ENCODE measurements at regions not wholly inside any gene's neighbourhood (a gene's known extent, or its start where the extent isn't known, plus 50 kb on each side); places are given as distances from the start of the nearest gene placed in this dataset.
A peak's percentile ranks its signal among the peaks of the same experiment; 100 is the strongest.

DNA sequence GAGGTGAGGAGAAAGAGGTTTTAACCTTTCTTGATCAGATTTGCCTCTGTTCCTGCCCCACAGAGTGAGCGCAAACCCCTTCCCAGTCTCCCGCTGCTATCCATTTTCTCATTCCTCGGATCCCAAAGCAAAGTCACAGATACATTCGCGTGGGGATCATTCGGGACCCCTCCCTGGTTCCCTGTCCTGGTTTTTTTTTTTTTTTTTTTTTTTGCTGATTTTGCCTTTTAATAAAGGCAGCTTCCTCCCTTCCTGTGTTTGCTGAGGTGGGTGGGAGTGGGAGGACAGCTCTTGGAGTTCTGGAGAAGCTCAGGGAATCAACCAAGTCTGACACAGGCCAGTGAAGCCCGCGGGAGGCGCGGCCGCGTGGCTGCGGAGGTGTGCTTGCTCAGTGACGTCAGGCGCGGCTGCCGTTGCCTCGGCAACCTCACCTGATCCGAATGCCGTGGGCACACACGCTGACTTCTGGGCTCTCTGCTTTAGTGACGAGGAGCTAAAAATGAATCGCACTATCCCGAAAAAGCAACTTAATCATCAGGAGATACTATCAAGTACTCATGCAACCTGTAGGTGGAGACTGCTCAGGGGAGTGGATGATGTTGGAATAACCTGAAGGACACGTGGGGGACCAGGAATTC lies 106.4 kb downstream of the TBX19 start:
- 73% methylated on average over 25 of the region's 25 CpGs for WGBS
- Histone ChIP-seq H3K27ac (ENCODE audit: low read depth, low read length) (no peak overlapping the region), H3K9me3 (ENCODE audit: insufficient read depth, low read depth, low read length) (no peaks in the 10 kb centered on the region), H3K4me3 (ENCODE audit: low read length) (peak overlapping the region; percentile 24; the same call in 1 of the 2 replicates), H3K9ac (ENCODE audit: low read depth, low read length) (no peak overlapping the region), H3K36me3 (ENCODE audit: insufficient read depth, low read length) (no peaks in the 10 kb centered on the region), H3K27me3 (ENCODE audit: insufficient read depth, low read length) (peaks cover 6% of the 10 kb centered on the region; the same call in 1 of the 2 replicates), H3K4me1 (ENCODE audit: insufficient read depth, low read length) (peaks cover 19% of the 10 kb centered on the region)

DNA sequence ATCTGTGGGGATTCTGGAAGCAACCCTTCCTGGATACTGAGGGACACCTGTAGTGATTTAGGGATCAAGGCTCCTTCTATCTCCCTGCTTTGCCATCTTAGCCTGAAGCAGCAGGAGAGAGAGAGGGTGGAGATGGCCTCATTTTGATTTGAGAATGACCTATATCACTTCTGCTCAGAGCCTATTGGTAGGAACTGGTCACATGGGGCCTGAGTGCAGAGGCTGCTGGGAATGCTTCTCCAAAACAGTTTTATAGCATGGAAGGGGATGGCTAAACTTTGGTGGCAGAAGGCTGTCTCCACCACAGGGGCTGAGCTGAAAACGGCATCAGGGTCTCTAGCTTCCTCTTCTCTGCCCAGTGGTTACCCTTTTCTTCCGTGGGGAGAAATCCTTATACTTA lies 105.8 kb downstream of the TBX19 start:
- Histone ChIP-seq H3K4me3 (ENCODE audit: low read length) (no peak overlapping the region), H3K4me1 (ENCODE audit: insufficient read depth, low read length) (peaks cover 19% of the 10 kb centered on the region), H3K36me3 (ENCODE audit: insufficient read depth, low read length) (no peaks in the 10 kb centered on the region), H3K27me3 (ENCODE audit: insufficient read depth, low read length) (peaks cover 6% of the 10 kb centered on the region; the same call in 1 of the 2 replicates), H3K9ac (ENCODE audit: low read depth, low read length) (no peak overlapping the region), H3K27ac (ENCODE audit: low read depth, low read length) (no peak overlapping the region), H3K9me3 (ENCODE audit: insufficient read depth, low read depth, low read length) (no peaks in the 10 kb centered on the region)
- 78% methylated on average over 2 of the region's 2 CpGs for WGBS

DNA sequence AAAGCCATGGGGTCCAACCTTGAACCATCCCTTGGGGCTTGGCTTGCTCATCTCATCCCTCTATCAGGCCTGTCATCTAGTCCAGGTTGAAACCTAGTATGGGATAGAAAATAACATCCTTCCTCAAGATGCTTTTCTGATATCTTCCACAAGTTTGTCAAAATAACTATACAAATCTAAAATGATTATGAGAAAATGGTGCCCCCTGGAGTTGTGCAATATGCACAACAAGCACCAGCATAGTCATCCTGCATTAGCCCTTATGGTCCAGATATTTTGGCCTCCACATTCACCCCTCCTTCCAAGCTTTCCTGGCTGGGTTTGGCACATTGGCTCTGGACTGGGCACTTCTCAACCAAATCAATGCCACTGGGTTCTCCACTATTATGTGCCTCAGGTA lies 101.2 kb downstream of the TBX19 start:
- H3K4me3 ChIP-seq (ENCODE audit: low read length) = no peak overlapping the region
- H3K27ac ChIP-seq (ENCODE audit: low read depth, low read length) = no peak overlapping the region

DNA sequence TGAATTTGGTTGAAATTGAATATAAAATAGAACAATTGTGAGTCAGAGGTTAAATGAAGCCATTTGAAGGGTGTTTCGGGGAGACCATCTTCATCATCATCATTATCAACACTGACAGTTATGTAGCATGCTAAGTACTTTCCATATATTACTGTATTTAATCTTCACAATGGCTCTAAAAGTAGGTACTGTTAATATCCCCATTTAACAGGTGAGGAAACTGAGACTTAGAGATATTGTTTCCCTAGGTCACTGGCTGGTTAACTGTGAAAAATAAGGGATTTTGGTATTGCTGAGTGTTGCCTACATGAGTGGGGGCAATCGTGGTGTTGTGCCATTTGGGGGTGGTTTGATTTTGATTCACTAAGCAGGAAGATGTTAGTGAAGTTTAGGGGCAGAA lies 100.3 kb downstream of the TBX19 start:
- 84% methylated on average over 1 of the region's 2 CpGs for WGBS
- H3K4me3 ChIP-seq (ENCODE audit: low read length) = no peak overlapping the region
- no peaks in the 10 kb centered on the region for H3K36me3 ChIP-seq (ENCODE audit: insufficient read depth, low read length)
- no peak overlapping the region for H3K9ac ChIP-seq (ENCODE audit: low read depth, low read length)
- no peaks in the 10 kb centered on the region for H3K27me3 ChIP-seq (ENCODE audit: insufficient read depth, low read length)
- H3K4me1 ChIP-seq (ENCODE audit: insufficient read depth, low read length) = no peaks in the 10 kb centered on the region
- no peaks in the 10 kb centered on the region for H3K9me3 ChIP-seq (ENCODE audit: insufficient read depth, low read depth, low read length)
- no peak overlapping the region for H3K27ac ChIP-seq (ENCODE audit: low read depth, low read length)

More for the DNA sequence above, 101.2 kb downstream of the TBX19 start:
- no peaks in the 10 kb centered on the region for H3K9me3 ChIP-seq (ENCODE audit: insufficient read depth, low read depth, low read length)
- peaks cover 2% of the 10 kb centered on the region; the same call in 1 of the 2 replicates for H3K4me1 ChIP-seq (ENCODE audit: insufficient read depth, low read length)
- no peak overlapping the region for H3K9ac ChIP-seq (ENCODE audit: low read depth, low read length)
- no peaks in the 10 kb centered on the region for H3K36me3 ChIP-seq (ENCODE audit: insufficient read depth, low read length)
- 0 out of 2 replicates have a peak, but pooled peaks cover 3% of the 10 kb centered on the region for H3K27me3 ChIP-seq (ENCODE audit: insufficient read depth, low read length)

DNA sequence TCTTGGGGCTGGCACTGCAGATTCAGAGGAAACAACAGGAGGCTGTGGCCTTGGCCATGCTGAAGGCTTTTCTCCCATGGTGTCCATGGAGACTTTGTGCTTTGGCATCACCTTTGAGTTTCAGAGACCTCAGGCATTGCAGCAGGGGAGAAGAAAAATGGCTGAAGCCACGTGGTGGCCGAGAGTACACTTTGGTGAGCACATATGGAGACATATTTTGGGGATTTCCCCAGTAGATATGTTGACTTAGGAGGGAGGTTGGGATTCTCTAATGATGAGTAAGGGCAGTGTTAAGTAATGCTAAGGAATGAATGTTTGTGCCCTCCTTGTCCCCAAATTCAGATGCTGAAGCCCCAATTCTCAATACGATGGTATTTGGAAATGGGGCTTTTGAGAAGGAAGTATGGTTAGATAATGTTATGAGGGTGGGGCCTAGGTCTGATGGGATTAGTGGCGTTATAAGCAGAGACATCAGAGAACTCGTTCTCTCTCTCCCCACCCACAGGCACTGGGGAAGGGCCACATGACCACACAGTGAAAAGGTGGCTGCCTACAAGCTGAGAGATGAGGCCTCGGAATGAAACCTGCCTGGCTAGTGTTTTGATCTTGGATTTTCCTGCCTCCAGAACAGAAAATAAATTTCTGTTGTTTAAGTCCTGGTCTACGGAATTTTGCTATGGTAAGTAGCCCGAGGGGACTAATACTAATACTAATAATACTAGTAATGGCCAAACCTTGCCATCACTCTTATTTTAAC lies 98.6 kb downstream of the TBX19 start:
- Histone ChIP-seq H3K4me1 (ENCODE audit: insufficient read depth, low read length) (no peaks in the 10 kb centered on the region), H3K4me3 (ENCODE audit: low read length) (no peak overlapping the region), H3K27ac (ENCODE audit: low read depth, low read length) (no peak overlapping the region), H3K9me3 (ENCODE audit: insufficient read depth, low read depth, low read length) (no peaks in the 10 kb centered on the region), H3K9ac (ENCODE audit: low read depth, low read length) (no peak overlapping the region), H3K27me3 (ENCODE audit: insufficient read depth, low read length) (no peaks in the 10 kb centered on the region), H3K36me3 (ENCODE audit: insufficient read depth, low read length) (no peaks in the 10 kb centered on the region)
- WGBS = 89% methylated on average over 5 of the region's 8 CpGs

DNA sequence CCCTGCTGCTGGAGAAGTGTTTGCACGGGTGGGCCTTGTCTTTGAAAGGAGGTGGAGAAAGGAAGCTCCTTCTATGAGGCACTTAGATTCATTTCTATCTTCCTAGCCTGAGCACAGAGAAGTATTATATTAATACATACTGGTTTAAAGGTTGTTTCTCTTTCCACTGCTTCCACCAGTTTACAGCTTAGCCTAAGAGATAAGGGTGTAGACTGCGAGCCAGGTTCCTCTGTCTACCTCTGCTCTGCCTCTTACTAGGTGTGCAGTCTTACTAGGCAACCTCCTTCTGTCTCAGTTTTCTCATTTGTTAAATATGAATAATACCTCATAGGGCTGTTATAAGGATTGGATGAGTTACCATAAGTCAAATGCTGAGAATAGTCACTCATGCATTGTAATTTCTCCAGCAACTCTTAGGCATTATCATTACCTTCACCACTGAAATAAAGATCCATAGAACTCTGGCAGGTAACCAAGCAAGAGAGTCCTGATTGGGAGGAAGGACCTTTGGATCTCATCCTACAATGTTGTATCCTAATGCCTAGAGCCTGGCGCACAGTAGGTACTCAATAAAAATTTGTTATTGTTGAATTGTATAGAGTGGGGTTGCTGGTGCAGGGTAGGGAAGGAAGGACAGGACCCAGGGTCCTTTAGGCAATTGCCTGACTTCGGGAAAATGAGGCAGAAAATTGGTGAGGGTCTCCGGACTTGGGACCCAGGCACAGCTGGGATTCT lies 95.1 kb downstream of the TBX19 start:
- H3K27ac ChIP-seq (ENCODE audit: low read depth, low read length) = no peak overlapping the region

DNA sequence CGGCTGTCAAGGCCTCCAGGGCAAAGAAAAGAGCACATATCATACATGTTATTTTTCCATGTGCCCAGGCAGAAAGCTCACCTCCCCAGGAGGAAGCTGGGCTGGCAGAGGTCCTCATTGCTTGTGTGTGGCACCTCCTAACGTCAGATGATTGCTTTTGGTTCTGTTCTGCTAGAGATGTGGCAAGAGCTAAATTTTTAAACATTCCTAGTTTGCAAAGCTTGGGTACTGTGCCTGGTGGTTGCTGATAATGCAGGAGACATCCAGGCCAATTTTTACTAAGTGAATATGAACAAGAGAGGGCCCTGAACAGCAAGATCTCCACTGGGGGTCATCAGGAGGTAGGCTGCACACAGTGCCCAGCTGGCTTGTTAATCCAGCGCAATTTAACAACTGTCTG lies 93.9 kb downstream of the TBX19 start:
- no peaks in the 10 kb centered on the region for H3K9me3 ChIP-seq (ENCODE audit: insufficient read depth, low read depth, low read length)

More for the DNA sequence above, 95.1 kb downstream of the TBX19 start:
- no peaks in the 10 kb centered on the region for H3K9me3 ChIP-seq (ENCODE audit: insufficient read depth, low read depth, low read length)
- H3K4me1 ChIP-seq (ENCODE audit: insufficient read depth, low read length) = no peaks in the 10 kb centered on the region
- no peaks in the 10 kb centered on the region for H3K36me3 ChIP-seq (ENCODE audit: insufficient read depth, low read length)
- no peak overlapping the region for H3K9ac ChIP-seq (ENCODE audit: low read depth, low read length)
- WGBS = 94% methylated on average over 5 of the region's 5 CpGs
- no peak overlapping the region for H3K4me3 ChIP-seq (ENCODE audit: low read length)
- no peaks in the 10 kb centered on the region for H3K27me3 ChIP-seq (ENCODE audit: insufficient read depth, low read length)

DNA sequence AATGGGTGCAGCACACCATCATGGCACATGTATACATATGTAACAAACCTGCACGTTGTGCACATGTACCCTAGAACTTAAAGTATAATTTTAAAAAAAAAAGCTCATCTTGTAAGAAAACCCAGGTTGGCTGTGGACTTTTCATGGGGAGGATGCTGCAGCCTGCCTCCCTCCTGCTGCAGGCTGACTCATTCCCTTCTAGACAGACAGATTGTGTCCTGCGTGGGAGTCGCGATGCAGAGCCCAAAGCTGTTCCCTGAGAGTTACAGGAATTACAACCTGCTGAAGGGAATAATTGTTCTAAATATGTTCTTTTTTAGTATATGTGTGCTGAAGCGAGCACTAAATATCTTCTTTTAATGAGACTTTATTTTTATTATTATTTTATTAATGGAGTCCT lies 93.2 kb downstream of the TBX19 start:
- H3K9me3 ChIP-seq (ENCODE audit: insufficient read depth, low read depth, low read length) = no peaks in the 10 kb centered on the region
- no peaks in the 10 kb centered on the region for H3K4me1 ChIP-seq (ENCODE audit: insufficient read depth, low read length)
- H3K27ac ChIP-seq (ENCODE audit: low read depth, low read length) = no peak overlapping the region
- H3K9ac ChIP-seq (ENCODE audit: low read depth, low read length) = no peak overlapping the region
- H3K36me3 ChIP-seq (ENCODE audit: insufficient read depth, low read length) = no peaks in the 10 kb centered on the region
- 82% methylated on average over 3 of the region's 5 CpGs for WGBS
- no peak overlapping the region for H3K4me3 ChIP-seq (ENCODE audit: low read length)
- no peaks in the 10 kb centered on the region for H3K27me3 ChIP-seq (ENCODE audit: insufficient read depth, low read length)

More for the DNA sequence above, 93.9 kb downstream of the TBX19 start:
- Histone ChIP-seq H3K9ac (ENCODE audit: low read depth, low read length) (no peak overlapping the region), H3K36me3 (ENCODE audit: insufficient read depth, low read length) (no peaks in the 10 kb centered on the region), H3K4me3 (ENCODE audit: low read length) (no peak overlapping the region), H3K4me1 (ENCODE audit: insufficient read depth, low read length) (no peaks in the 10 kb centered on the region), H3K27ac (ENCODE audit: low read depth, low read length) (no peak overlapping the region), H3K27me3 (ENCODE audit: insufficient read depth, low read length) (no peaks in the 10 kb centered on the region)
- 93% methylated on average over 3 of the region's 3 CpGs for WGBS

DNA sequence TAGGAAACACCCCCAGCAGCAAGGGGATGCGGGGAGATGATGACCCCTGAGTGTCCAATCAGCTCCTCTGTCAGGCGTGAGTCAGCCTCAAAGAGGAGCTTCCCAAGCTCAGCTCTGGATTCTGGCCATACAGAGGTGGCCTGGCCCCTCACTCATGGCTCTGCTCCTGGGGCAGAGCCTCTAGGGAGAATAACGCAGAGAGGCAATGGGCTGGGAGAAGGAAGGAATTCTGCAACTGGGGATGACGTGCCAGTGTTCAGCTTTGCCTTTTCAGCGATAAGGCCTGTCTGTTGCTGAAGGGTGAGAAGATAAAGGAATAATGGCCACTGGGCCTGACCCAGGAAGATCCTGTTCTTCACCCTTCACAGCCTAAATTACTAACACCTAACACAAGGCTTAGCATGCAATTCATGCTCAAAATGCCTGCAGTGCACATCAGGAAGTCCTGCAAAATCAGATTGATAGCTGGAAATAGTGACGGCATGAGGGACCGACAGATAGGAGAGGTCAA lies 92.2 kb downstream of the TBX19 start:
- Histone ChIP-seq H3K4me3 (ENCODE audit: low read length) (no peak overlapping the region), H3K36me3 (ENCODE audit: insufficient read depth, low read length) (no peaks in the 10 kb centered on the region), H3K9ac (ENCODE audit: low read depth, low read length) (no peak overlapping the region), H3K27ac (ENCODE audit: low read depth, low read length) (no peak overlapping the region), H3K27me3 (ENCODE audit: insufficient read depth, low read length) (no peaks in the 10 kb centered on the region), H3K9me3 (ENCODE audit: insufficient read depth, low read depth, low read length) (no peaks in the 10 kb centered on the region), H3K4me1 (ENCODE audit: insufficient read depth, low read length) (no peaks in the 10 kb centered on the region)
- WGBS = 88% methylated on average over 7 of the region's 7 CpGs

DNA sequence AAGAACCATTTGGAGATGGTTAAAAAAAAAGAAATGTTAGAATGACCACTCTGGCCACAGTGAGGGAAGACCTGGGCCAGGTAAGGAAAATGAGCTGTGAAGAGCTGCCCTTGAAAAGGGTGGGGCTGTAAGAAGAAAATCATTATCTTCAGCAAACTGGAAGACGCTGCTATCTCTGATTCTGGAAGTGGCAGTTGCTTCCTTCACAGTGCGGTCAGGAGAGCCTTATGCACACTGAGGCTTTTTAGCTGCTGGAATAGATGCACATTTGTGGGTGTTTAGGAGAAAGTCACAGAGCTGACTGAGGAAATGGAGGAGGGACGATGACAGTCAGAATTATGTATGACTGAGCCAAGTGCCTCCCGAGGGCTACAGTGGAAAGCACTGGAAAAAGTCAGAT lies 91.6 kb downstream of the TBX19 start:
- H3K27me3 ChIP-seq (ENCODE audit: insufficient read depth, low read length) = no peaks in the 10 kb centered on the region
- no peak overlapping the region for H3K27ac ChIP-seq (ENCODE audit: low read depth, low read length)
- H3K9me3 ChIP-seq (ENCODE audit: insufficient read depth, low read depth, low read length) = no peaks in the 10 kb centered on the region
- 89% methylated on average over 4 of the region's 4 CpGs for WGBS
- H3K4me1 ChIP-seq (ENCODE audit: insufficient read depth, low read length) = no peaks in the 10 kb centered on the region
- no peak overlapping the region for H3K9ac ChIP-seq (ENCODE audit: low read depth, low read length)
- H3K4me3 ChIP-seq (ENCODE audit: low read length) = no peak overlapping the region
- no peaks in the 10 kb centered on the region for H3K36me3 ChIP-seq (ENCODE audit: insufficient read depth, low read length)

DNA sequence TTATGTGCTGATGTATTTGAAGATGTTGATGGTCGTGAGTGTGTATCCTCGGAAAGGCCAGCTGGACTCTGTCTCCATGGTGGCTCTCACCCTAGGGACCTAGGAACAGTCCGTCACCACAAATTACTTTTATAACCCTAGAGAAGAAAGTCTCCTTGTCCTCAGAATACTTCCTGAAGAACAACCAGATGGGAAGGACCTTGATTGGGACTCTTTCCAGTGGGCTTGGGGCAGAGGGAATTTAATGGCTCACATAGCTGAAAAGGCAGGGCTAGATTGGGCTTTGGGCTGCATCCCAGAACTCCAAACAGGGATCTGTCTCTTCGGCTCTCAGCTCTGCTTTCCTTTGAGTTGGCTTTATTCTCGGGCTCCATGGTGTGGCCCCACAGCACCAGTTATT lies 90.8 kb downstream of the TBX19 start:
- Histone ChIP-seq H3K9me3 (ENCODE audit: insufficient read depth, low read depth, low read length) (no peaks in the 10 kb centered on the region), H3K4me1 (ENCODE audit: insufficient read depth, low read length) (no peaks in the 10 kb centered on the region), H3K36me3 (ENCODE audit: insufficient read depth, low read length) (no peaks in the 10 kb centered on the region), H3K27ac (ENCODE audit: low read depth, low read length) (no peak overlapping the region), H3K27me3 (ENCODE audit: insufficient read depth, low read length) (no peaks in the 10 kb centered on the region), H3K9ac (ENCODE audit: low read depth, low read length) (no peak overlapping the region), H3K4me3 (ENCODE audit: low read length) (no peak overlapping the region)
- WGBS = 96% methylated on average over 5 of the region's 5 CpGs
